ENCODE measurements at regions not wholly inside any gene's neighbourhood (a gene's known extent, or its start where the extent isn't known, plus 50 kb on each side); places are given as distances from the start of the nearest gene placed in this dataset.
"Not testable (repeated sequence)": the region's sequence is repeated elsewhere in the genome, so short reads cannot be mapped to it uniquely, and the experiment has no call there.

DNA sequence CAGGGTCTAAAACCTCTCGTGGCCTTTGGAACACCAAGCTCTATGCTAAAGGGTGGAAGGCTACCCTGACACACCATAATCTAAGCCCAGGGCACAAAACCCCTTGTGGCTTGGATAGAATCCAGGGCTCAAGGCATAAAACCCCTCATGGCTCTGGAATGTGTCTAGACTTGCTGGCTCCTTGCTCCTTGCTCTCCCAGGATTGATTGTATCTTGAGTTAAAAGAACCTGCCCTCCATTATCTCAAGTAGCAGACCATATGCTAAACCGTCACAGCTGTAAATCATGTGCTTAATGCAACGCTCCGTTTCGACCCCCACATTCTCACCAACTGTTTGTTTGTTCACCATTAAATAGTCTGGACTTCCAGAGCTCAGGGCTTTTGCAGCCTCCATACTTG, 287.4 kb upstream of the CNTN5 start:
- TF ChIP-seq, protein P1, sequence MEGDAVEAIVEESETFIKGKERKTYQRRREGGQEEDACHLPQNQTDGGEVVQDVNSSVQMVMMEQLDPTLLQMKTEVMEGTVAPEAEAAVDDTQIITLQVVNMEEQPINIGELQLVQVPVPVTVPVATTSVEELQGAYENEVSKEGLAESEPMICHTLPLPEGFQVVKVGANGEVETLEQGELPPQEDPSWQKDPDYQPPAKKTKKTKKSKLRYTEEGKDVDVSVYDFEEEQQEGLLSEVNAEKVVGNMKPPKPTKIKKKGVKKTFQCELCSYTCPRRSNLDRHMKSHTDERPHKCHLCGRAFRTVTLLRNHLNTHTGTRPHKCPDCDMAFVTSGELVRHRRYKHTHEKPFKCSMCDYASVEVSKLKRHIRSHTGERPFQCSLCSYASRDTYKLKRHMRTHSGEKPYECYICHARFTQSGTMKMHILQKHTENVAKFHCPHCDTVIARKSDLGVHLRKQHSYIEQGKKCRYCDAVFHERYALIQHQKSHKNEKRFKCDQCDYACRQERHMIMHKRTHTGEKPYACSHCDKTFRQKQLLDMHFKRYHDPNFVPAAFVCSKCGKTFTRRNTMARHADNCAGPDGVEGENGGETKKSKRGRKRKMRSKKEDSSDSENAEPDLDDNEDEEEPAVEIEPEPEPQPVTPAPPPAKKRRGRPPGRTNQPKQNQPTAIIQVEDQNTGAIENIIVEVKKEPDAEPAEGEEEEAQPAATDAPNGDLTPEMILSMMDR (IDR thresholded peaks at IDR 0.05): not testable (repeated sequence)
- not testable (repeated sequence) for TF ChIP-seq RNF2 (IDR thresholded peaks at IDR 0.05; ENCODE audit: borderline replicate concordance, low read depth); RAD21 (conservative IDR thresholded peaks at IDR 0.05 in 1 of 2, IDR thresholded peaks at IDR 0.05 in 1 of 2)

All from A549 (cell line).